Right renal cortex interstitium (tissue), 3 donors: ENCODE measurements at regions not wholly inside any gene's neighbourhood (a gene's known extent, or its start where the extent isn't known, plus 50 kb on each side); places are given as distances from the start of the nearest gene placed in this dataset.
"Not testable (repeated sequence)": the region's sequence is repeated elsewhere in the genome, so short reads cannot be mapped to it uniquely, and the experiment has no call there.

ENCODE experiments used
- DNase-seq, 3 donors: peaks; one replicate each; pipeline ENCODE4 v3.0.0-alpha.2; 2013; ENCODE audit warnings: low read depth in 3 of 3, low spot score in 2 of 3

DNA sequence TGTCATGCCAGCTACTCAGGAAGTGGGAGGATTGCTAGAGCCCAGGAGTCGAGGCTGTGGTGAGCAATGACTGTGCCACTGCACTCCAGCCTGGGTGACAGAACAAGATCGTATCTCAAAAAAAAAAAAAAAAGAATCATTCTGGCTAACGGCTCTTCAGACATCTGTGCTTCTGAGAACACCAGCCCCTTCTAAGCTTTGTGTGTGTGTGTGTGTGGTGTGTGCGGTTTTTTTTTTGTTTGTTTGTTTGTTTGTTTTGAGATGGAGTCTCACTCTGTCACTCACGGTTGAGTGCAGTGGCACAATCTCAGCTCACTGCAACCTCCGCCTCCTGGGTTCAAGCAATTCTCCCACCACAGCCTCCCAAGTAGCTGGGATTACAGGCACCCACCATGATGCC, 79.4 kb upstream of the DRD5 start:
- not testable (repeated sequence) for DNase-seq

DNA sequence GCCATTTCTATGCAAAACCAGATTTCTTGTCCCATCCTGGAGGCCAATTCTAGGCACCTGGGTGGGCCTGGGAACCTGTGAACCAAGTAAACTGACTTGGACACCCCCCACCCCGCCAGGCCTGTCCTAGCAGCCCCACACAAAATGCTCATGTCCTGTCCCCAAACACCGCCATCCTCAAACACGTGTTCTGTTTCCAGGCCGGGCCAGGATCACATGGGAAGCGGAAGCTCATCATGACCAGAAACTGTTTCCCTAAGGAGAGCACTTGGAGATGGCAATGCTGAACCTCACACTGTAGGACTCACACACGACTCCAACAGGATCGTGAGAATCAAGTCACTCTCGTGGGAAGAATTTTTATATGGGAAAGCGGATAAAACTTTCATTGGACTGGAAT, 78.7 kb upstream of the DRD5 start:
- DNase-seq: not testable (repeated sequence)

DNA sequence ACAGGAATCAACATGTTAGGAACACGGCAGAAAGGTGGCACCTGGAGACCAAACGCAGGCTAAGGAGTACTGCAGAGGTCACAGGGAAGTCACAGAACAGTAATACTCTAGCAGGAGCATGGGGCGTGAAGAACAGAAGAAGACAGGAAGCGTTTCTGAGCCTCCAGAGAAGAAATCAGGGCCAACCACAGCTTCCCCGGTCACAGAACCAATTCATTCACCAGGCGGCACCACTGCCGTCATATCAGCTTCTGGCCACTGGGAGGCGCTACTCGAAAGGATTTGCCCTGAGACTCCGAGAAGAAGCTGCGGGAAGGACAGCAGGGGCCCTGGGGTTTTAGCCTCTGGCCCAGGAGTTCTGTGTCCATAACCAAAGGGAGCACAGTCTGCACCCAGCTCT, 78.0 kb upstream of the DRD5 start:
- DNase-seq: no peak

DNA sequence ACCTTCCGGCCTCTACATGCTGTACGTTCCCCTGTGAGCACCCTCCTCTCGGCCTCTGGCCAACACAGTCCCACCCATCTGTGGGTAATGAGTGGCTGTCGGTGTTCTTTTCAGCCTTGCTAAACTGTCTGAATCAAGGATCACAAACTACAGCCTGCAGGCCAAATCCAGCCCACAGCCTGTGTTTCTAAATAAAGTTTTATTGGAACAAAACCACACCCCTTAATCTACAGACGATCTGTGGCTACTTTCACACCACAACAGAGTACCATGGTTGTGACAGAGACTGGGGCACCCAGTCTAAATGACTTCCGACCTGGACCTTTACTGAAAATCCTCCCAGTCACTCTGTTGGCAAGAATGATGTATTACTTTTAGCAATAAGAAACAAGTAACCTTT, 77.3 kb upstream of the DRD5 start:
- DNase-seq: not testable (repeated sequence)

DNA sequence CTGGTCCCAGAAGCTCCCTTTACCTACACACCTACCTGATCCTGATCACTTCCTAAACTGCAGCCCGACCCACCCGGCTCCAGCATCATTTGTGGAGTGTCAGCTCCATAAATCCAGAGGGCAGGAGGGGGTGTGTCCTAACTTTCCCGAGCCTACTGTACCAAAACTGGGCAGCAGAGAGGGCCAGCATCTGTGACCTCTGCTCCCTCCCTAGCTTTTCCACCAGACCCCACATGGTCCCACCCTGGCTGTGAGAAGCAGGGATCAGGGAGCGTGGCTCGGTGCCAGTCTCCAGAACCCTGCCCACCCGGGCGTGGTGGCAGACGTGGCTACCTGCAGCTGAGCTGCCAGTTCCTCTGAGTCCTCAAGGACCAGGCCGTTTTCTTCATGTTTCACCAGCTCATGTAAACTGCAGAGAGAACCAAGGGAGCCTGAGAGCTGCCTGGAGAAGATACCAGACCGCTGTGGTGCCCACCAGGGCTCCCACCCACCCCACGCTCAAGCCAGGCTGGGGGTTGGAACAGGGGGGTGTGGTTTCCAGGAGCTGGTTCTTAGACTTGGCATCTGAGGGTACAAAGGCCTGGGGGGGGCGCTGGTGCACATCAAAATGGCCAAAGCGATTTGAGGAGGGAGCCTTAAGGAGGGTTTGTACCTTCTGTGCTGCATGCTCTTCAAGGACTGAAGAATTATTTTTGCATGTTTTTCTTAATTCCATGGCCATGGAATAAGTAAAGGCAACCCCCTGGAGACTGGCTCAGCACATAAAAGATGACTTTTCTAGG, 76.7 kb upstream of the DRD5 start:
- no peak for DNase-seq

DNA sequence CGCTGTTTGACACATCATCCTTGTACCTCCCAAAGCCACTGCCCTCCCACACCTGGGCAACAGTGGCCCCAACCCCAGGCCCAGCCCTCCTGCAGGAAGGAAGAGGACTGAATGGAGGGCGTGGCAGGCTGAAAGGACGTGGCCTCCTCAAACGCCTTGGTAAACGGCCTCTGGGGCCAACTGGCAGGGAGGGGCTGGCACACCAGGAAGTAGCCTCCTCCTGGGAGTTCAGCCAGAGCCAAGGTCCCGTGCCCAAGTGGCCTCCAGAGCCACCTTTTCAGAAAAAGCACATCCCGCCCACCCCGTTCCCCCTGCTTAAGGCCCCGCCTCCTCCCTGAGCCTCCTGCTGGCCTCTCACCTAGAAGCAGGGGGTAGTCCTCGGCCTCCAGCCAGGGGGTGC, 74.2 kb upstream of the DRD5 start:
- not testable (repeated sequence) for DNase-seq

DNA sequence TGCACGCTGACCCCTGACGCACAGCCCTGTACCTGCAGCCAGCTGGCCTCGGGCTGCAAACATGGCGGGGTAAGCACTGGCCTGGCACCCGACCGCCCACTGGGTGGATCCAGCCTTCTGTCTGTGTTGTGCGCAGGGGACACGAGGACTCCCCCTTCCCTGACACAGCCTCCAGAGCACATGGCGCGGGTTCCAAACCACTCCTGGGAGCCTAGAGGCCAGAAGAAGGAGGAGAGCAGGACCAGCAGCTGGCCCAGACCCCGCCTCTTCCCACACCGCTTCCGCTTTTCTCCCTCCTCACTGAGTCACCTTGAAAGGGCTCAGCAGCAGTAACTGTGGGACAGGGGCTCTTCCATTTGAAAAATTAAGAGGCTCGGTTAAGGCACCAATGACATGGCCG, 73.5 kb upstream of the DRD5 start:
- not testable (repeated sequence) for DNase-seq

DNA sequence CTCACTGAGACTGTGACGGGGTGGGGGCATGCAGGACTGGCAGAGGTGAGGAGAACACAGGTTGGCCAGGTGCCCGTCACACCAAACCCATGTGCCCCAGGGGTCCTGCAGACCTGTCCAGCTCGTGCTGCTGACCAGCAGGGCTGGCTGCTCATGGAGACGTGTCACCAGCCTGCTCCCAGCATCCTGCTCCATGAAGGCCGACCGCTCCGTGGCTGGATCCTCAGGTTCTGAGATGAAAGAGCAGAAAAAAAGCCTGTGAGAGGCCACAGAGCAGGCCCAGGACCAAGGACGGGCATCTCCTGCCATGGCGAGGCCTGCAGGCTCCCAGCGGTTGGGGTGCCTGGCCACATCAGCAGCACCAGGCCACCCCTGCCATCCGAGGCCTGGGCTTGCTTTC, 71.7 kb upstream of the DRD5 start:
- no peak for DNase-seq

DNA sequence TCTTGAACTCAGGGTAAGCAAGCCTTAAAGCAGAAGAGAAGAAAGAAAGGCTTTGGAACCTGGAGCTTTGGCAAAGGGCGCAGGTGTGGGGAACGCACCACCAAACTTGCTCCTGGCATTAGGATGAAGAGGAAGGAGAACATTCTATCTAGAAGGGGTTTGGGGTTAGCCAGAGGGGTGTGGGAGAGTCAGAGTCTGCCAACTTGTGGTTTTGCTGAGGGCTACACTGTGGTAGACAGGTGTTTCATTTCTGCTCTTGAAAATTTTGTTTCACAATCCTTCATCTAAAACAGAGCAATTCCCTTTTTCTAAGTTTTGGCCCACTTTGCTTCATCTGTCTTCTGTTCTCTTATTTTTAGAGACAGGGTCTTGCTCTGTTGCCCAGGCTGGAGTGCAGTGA, 66.2 kb upstream of the DRD5 start:
- DNase-seq: not testable (repeated sequence)

DNA sequence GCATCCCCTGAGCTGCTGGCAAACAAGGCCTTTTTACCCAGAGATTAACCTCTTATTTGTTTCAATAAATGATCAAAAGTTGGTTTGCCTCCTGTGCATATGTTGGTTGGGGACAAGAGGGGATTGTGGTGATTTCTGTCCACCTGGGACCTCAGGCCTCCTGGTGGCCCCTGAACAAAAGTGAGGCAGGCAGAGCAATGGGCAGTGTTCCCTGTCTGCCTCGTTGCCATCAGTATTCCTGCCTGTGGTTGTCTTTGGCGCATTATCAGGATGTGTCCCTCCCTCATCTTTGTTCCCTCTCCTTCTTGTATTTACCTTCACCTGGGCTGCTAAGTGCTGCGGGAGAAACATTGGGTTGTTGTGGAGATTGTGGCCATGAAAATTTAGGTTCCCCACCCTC, 65.3 kb upstream of the DRD5 start:
- no peak for DNase-seq

DNA sequence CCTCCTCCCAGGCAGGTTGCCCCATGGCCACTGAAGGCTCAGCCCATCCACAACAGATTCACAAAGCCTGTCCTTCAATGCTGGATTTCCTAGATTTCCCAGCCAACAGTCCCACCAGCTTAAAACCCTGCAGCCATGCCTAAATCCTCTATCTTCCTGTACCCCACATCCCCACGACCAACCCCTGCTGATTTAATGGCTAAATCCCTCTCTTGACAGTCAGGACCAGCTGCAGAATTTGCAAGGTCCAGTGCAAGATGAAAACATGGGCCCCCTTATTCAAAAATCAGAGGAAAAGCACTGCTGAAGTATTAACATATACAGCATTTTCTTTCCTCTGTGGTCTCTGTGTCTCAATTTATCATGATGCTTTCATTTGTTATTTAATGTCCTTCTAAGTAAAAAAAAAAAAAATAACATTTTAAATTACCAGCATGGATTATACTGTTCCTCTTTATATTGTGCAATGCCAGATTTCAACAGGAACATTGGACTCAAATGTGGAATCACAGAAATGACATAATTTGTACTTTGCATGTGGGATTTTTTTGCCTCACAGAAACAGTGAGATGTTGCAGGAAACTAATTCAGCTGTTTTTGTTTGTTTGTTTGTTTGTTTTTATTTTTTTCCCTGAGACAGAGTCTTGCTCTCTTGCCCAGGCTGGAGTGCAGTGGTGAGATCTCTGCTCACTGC, 63.0 kb upstream of the DRD5 start:
- DNase-seq: not testable (repeated sequence)

DNA sequence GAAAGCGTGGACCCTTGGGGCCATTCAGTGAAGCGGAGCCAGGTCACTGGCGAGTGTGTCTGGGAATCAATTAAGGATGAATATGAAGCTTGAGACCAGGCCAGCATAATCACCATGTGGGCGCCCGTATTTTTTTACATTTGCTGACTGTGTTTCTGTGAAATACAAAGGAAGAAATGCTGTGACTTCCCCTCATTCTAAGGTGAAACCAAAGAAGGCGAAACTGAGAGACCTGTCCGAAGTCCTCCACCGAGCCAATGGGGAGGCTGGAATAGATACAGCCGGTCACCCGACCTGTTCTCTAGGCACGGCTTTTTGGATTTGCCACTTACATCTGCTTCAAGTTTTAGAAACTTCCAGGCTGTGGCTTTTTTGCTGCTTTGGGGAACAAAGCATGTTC, 59.3 kb upstream of the DRD5 start:
- DNase-seq: not testable (repeated sequence)
